ENCODE measurements at regions not wholly inside any gene's neighbourhood (a gene's known extent, or its start where the extent isn't known, plus 50 kb on each side); places are given as distances from the start of the nearest gene placed in this dataset.

DNA sequence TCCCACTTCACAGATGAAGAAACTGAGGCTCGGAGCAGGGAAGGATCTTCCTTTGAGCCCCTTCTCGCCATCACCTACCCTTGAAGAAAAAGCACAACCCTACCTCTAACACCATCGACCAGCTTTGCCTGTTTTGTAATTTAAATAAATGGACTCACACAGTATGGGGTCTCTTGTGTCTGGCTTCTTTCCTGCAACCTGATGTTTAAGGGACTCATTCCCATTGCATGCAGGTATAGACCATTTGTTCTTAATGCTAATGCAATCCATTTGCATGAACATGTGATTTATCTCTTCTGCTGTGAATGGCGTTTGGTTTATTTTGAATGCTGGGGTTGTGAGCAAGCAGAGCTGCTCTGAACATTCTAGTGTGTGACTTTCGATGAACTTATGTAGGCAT lies 150.8 kb upstream of the FOXF1 start:
- H3K27ac ChIP-seq (ENCODE audit: low read length): no peak overlapping the region
- peaks cover 42% of the 10 kb centered on the region for H3K27me3 ChIP-seq (replicated peaks; ENCODE audit: insufficient read depth, low read length)
- H3K4me3 ChIP-seq (ENCODE audit: low read length): no peak overlapping the region
- H3K9ac ChIP-seq (ENCODE audit: low read length): no peak overlapping the region
- H3F3A ChIP-seq (ENCODE audit: insufficient read depth, low read length): no peaks in the 10 kb centered on the region
- no peaks in the 10 kb centered on the region for H3K36me3 ChIP-seq (replicated peaks; ENCODE audit: insufficient read depth, low read length)
- H3K9me2 ChIP-seq (replicated peaks; ENCODE audit: insufficient read depth, low read length): no peaks in the 10 kb centered on the region
- H3K9me3 ChIP-seq (replicated peaks; ENCODE audit: insufficient read depth, low read length): no peaks in the 10 kb centered on the region
- H3K79me2 ChIP-seq (ENCODE audit: low read length): no peaks in the 10 kb centered on the region
- no peak overlapping the region for H2AFZ ChIP-seq (ENCODE audit: low read length)
- no peak overlapping the region for H3K4me2 ChIP-seq (ENCODE audit: low read depth, low read length)
- no peak for DNase-seq
- TF ChIP-seq, protein P1, sequence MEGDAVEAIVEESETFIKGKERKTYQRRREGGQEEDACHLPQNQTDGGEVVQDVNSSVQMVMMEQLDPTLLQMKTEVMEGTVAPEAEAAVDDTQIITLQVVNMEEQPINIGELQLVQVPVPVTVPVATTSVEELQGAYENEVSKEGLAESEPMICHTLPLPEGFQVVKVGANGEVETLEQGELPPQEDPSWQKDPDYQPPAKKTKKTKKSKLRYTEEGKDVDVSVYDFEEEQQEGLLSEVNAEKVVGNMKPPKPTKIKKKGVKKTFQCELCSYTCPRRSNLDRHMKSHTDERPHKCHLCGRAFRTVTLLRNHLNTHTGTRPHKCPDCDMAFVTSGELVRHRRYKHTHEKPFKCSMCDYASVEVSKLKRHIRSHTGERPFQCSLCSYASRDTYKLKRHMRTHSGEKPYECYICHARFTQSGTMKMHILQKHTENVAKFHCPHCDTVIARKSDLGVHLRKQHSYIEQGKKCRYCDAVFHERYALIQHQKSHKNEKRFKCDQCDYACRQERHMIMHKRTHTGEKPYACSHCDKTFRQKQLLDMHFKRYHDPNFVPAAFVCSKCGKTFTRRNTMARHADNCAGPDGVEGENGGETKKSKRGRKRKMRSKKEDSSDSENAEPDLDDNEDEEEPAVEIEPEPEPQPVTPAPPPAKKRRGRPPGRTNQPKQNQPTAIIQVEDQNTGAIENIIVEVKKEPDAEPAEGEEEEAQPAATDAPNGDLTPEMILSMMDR (IDR thresholded peaks at IDR 0.05; ENCODE audit: low read length): no peak
- TF ChIP-seq EZH2 (optimal IDR thresholded peaks at IDR 0.05; ENCODE audit: low read depth, low read length) (no peak), EZH2phosphoT487 (IDR thresholded peaks at IDR 0.05; ENCODE audit: low read length) (no peak)
- no peaks in the 10 kb centered on the region for H3K4me1 ChIP-seq (ENCODE audit: low read length)
- no peaks in the 10 kb centered on the region for H4K20me1 ChIP-seq (ENCODE audit: insufficient read depth, low read length)

GRCh38 chr16:86362155-86362849 lies 148.0 kb upstream of the FOXF1 start:
- H3K9me3 ChIP-seq (replicated peaks; ENCODE audit: insufficient read depth, low read length): no peaks in the 10 kb centered on the region
- no peak overlapping the region for H3K4me3 ChIP-seq (ENCODE audit: low read length)
- peaks cover 61% of the 10 kb centered on the region for H3K27me3 ChIP-seq (replicated peaks; ENCODE audit: insufficient read depth, low read length)
- TF ChIP-seq EZH2 (optimal IDR thresholded peaks at IDR 0.05; ENCODE audit: low read depth, low read length) (no peak), EZH2phosphoT487 (IDR thresholded peaks at IDR 0.05; ENCODE audit: low read length) (no peak)
- TF ChIP-seq, protein P1 (IDR thresholded peaks at IDR 0.05; ENCODE audit: low read length): no peak
- no peak overlapping the region for H3K27ac ChIP-seq (ENCODE audit: low read length)
- no peaks in the 10 kb centered on the region for H3K36me3 ChIP-seq (replicated peaks; ENCODE audit: insufficient read depth, low read length)
- H2AFZ ChIP-seq (ENCODE audit: low read length): no peak overlapping the region
- no peaks in the 10 kb centered on the region for H4K20me1 ChIP-seq (ENCODE audit: insufficient read depth, low read length)
- no peaks in the 10 kb centered on the region for H3K9me2 ChIP-seq (replicated peaks; ENCODE audit: insufficient read depth, low read length)
- DNase-seq: no peak
- no peaks in the 10 kb centered on the region for H3F3A ChIP-seq (ENCODE audit: insufficient read depth, low read length)
- no peak overlapping the region for H3K9ac ChIP-seq (ENCODE audit: low read length)
- H3K4me2 ChIP-seq (ENCODE audit: low read depth, low read length): no peak overlapping the region
- H3K79me2 ChIP-seq (ENCODE audit: low read length): no peaks in the 10 kb centered on the region
- H3K4me1 ChIP-seq (ENCODE audit: low read length): no peaks in the 10 kb centered on the region

DNA sequence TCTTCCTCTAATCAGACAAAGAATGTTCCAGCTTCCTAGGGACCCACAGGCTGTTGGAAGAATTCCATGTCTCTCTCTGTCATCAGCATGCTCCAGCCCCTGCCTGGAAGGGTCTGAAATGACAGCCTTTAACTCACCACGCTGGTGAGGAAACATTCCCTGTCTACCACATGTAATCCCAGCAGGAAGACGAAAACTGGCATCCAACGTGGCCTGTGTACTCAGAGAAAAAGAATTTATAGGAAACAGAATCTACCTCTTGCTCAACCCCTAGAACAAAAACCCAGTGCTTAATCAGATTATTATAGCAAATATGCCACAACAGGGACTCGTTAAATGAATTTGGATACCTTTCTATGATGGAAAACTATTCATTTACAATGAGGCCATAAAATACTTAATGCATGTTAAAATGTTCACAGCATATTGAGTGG lies 147.3 kb upstream of the FOXF1 start:
- no peaks in the 10 kb centered on the region for H3K4me1 ChIP-seq (ENCODE audit: low read length)
- H3K36me3 ChIP-seq (replicated peaks; ENCODE audit: insufficient read depth, low read length): no peaks in the 10 kb centered on the region
- no peak overlapping the region for H3K4me2 ChIP-seq (ENCODE audit: low read depth, low read length)
- H3K4me3 ChIP-seq (ENCODE audit: low read length): no peak overlapping the region
- no peak for DNase-seq
- no peak overlapping the region for H3K27ac ChIP-seq (ENCODE audit: low read length)
- H2AFZ ChIP-seq (ENCODE audit: low read length): no peak overlapping the region
- no peak overlapping the region for H3K9ac ChIP-seq (ENCODE audit: low read length)
- H3K9me2 ChIP-seq (replicated peaks; ENCODE audit: insufficient read depth, low read length): no peaks in the 10 kb centered on the region
- no peaks in the 10 kb centered on the region for H3K79me2 ChIP-seq (ENCODE audit: low read length)
- H3K9me3 ChIP-seq (replicated peaks; ENCODE audit: insufficient read depth, low read length): no peaks in the 10 kb centered on the region
- no peaks in the 10 kb centered on the region for H3F3A ChIP-seq (ENCODE audit: insufficient read depth, low read length)
- H4K20me1 ChIP-seq (ENCODE audit: insufficient read depth, low read length): no peaks in the 10 kb centered on the region
- TF ChIP-seq, protein P1 (IDR thresholded peaks at IDR 0.05; ENCODE audit: low read length): no peak
- no peak for TF ChIP-seq EZH2 (optimal IDR thresholded peaks at IDR 0.05; ENCODE audit: low read depth, low read length)
- no peak for TF ChIP-seq EZH2phosphoT487 (IDR thresholded peaks at IDR 0.05; ENCODE audit: low read length)
- H3K27me3 ChIP-seq (replicated peaks; ENCODE audit: insufficient read depth, low read length): peaks cover 65% of the 10 kb centered on the region
